ENCODE measurements at regions not wholly inside any gene's neighbourhood (a gene's known extent, or its start where the extent isn't known, plus 50 kb on each side); places are given as distances from the start of the nearest gene placed in this dataset.

GRCh38 chr13:54312885-54313284 is 1284.3 kb downstream of the OLFM4 start:
- ATAC-seq (replicated peaks; ENCODE audit: extremely low read depth, poor library complexity, severe bottlenecking) (no peak), DNase-seq (ENCODE audit: low spot score in 2 of 2) (no peak)
- Mint-ChIP-seq H3K27me3 (no peaks in the 10 kb centered on the region), H3K4me3 (no peak overlapping the region), H3K27ac (ENCODE audit: low read depth) (no peak overlapping the region), H3K36me3 (ENCODE audit: insufficient read depth) (no peaks in the 10 kb centered on the region), H3K9me3 (peaks cover 26% of the 10 kb centered on the region), H3K4me1 (no peaks in the 10 kb centered on the region)

GRCh38 chr13:54317722-54318121 is 1289.1 kb downstream of the OLFM4 start:
- Mint-ChIP-seq H3K4me1 (no peaks in the 10 kb centered on the region), H3K4me3 (no peak overlapping the region), H3K9me3 (peaks cover 30% of the 10 kb centered on the region), H3K36me3 (ENCODE audit: insufficient read depth) (no peaks in the 10 kb centered on the region), H3K27me3 (no peaks in the 10 kb centered on the region), H3K27ac (ENCODE audit: low read depth) (no peak overlapping the region)
- ATAC-seq (replicated peaks; ENCODE audit: extremely low read depth, poor library complexity, severe bottlenecking) (no peak), DNase-seq (ENCODE audit: low spot score in 2 of 2) (no peak)

GRCh38 chr13:54337540-54337939 is 1308.9 kb downstream of the OLFM4 start:
- DNase-seq (ENCODE audit: low spot score in 2 of 2) (no peak), ATAC-seq (replicated peaks; ENCODE audit: extremely low read depth, poor library complexity, severe bottlenecking) (no peak)
- Mint-ChIP-seq H3K9me3 (peaks cover 15% of the 10 kb centered on the region), H3K27ac (ENCODE audit: low read depth) (no peak overlapping the region), H3K36me3 (ENCODE audit: insufficient read depth) (no peaks in the 10 kb centered on the region), H3K27me3 (no peaks in the 10 kb centered on the region), H3K4me3 (no peak overlapping the region), H3K4me1 (no peaks in the 10 kb centered on the region)

GRCh38 chr13:54347531-54347930 is 1318.9 kb downstream of the OLFM4 start:
- peaks cover 12% of the 10 kb centered on the region for H3K9me3 Mint-ChIP-seq
- H3K4me3 Mint-ChIP-seq: no peak overlapping the region
- no peaks in the 10 kb centered on the region for H3K36me3 Mint-ChIP-seq (ENCODE audit: insufficient read depth)
- H3K4me1 Mint-ChIP-seq: no peaks in the 10 kb centered on the region
- H3K27me3 Mint-ChIP-seq: no peaks in the 10 kb centered on the region
- ATAC-seq (replicated peaks; ENCODE audit: extremely low read depth, poor library complexity, severe bottlenecking) (no peak), DNase-seq (ENCODE audit: low spot score in 2 of 2) (no peak)
- H3K27ac Mint-ChIP-seq (ENCODE audit: low read depth): no peak overlapping the region

GRCh38 chr13:54356209-54356608 is 1327.6 kb downstream of the OLFM4 start:
- Mint-ChIP-seq H3K4me1 (no peaks in the 10 kb centered on the region), H3K4me3 (no peak overlapping the region), H3K27me3 (no peaks in the 10 kb centered on the region), H3K27ac (ENCODE audit: low read depth) (no peak overlapping the region), H3K36me3 (ENCODE audit: insufficient read depth) (no peaks in the 10 kb centered on the region), H3K9me3 (peaks cover 5% of the 10 kb centered on the region)
- ATAC-seq (replicated peaks; ENCODE audit: extremely low read depth, poor library complexity, severe bottlenecking) (no peak), DNase-seq (ENCODE audit: low spot score in 2 of 2) (no peak)

- Mint-ChIP-seq H3K27me3 (no peaks in the 10 kb centered on the region), H3K27ac (ENCODE audit: low read depth) (no peak overlapping the region), H3K4me3 (no peak overlapping the region), H3K36me3 (ENCODE audit: insufficient read depth) (no peaks in the 10 kb centered on the region), H3K4me1 (no peaks in the 10 kb centered on the region), H3K9me3 (peaks cover 5% of the 10 kb centered on the region)
- no peak for ATAC-seq (replicated peaks; ENCODE audit: extremely low read depth, poor library complexity, severe bottlenecking)
- DNase-seq (ENCODE audit: low spot score in 2 of 2): no peak
Measured at GRCh38 chr13:54356849-54357248, 1328.2 kb downstream of the OLFM4 start.

GRCh38 chr13:54357284-54357933 is 1328.8 kb downstream of the OLFM4 start:
- no peak for ATAC-seq (replicated peaks; ENCODE audit: extremely low read depth, poor library complexity, severe bottlenecking)
- no peak for DNase-seq (ENCODE audit: low spot score in 2 of 2)
- Mint-ChIP-seq H3K27me3 (no peaks in the 10 kb centered on the region), H3K4me1 (no peaks in the 10 kb centered on the region), H3K27ac (ENCODE audit: low read depth) (no peak overlapping the region), H3K36me3 (ENCODE audit: insufficient read depth) (no peaks in the 10 kb centered on the region), H3K4me3 (no peak overlapping the region), H3K9me3 (peaks cover 5% of the 10 kb centered on the region)

GRCh38 chr13:54361460-54361859 is 1332.8 kb downstream of the OLFM4 start:
- H3K4me3 Mint-ChIP-seq: no peak overlapping the region
- no peaks in the 10 kb centered on the region for H3K27me3 Mint-ChIP-seq
- no peak for DNase-seq (ENCODE audit: low spot score in 2 of 2)
- no peaks in the 10 kb centered on the region for H3K36me3 Mint-ChIP-seq (ENCODE audit: insufficient read depth)
- H3K9me3 Mint-ChIP-seq: peaks cover 6% of the 10 kb centered on the region
- no peak overlapping the region for H3K27ac Mint-ChIP-seq (ENCODE audit: low read depth)
- ATAC-seq (replicated peaks; ENCODE audit: extremely low read depth, poor library complexity, severe bottlenecking): no peak
- no peaks in the 10 kb centered on the region for H3K4me1 Mint-ChIP-seq

GRCh38 chr13:54366728-54367127 is 1338.1 kb downstream of the OLFM4 start:
- Mint-ChIP-seq H3K4me1 (no peaks in the 10 kb centered on the region), H3K36me3 (ENCODE audit: insufficient read depth) (no peaks in the 10 kb centered on the region), H3K27me3 (no peaks in the 10 kb centered on the region), H3K27ac (ENCODE audit: low read depth) (no peak overlapping the region), H3K4me3 (no peak overlapping the region), H3K9me3 (peaks cover 26% of the 10 kb centered on the region)
- DNase-seq (ENCODE audit: low spot score in 2 of 2): no peak
- no peak for ATAC-seq (replicated peaks; ENCODE audit: extremely low read depth, poor library complexity, severe bottlenecking)

GRCh38 chr13:54367639-54368271 is 1339.1 kb downstream of the OLFM4 start:
- H3K9me3 Mint-ChIP-seq: peaks cover 26% of the 10 kb centered on the region
- no peaks in the 10 kb centered on the region for H3K4me1 Mint-ChIP-seq
- ATAC-seq (replicated peaks; ENCODE audit: extremely low read depth, poor library complexity, severe bottlenecking) (no peak), DNase-seq (ENCODE audit: low spot score in 2 of 2) (no peak)
- no peaks in the 10 kb centered on the region for H3K27me3 Mint-ChIP-seq
- H3K36me3 Mint-ChIP-seq (ENCODE audit: insufficient read depth): no peaks in the 10 kb centered on the region
- no peak overlapping the region for H3K4me3 Mint-ChIP-seq
- no peak overlapping the region for H3K27ac Mint-ChIP-seq (ENCODE audit: low read depth)

- no peak overlapping the region for H3K4me3 Mint-ChIP-seq
- H3K27me3 Mint-ChIP-seq: no peaks in the 10 kb centered on the region
- no peak for ATAC-seq (replicated peaks; ENCODE audit: extremely low read depth, poor library complexity, severe bottlenecking)
- no peak for DNase-seq (ENCODE audit: low spot score in 2 of 2)
- H3K36me3 Mint-ChIP-seq (ENCODE audit: insufficient read depth): no peaks in the 10 kb centered on the region
- peaks cover 22% of the 10 kb centered on the region for H3K9me3 Mint-ChIP-seq
- H3K4me1 Mint-ChIP-seq: no peaks in the 10 kb centered on the region
- no peak overlapping the region for H3K27ac Mint-ChIP-seq (ENCODE audit: low read depth)
Measured at GRCh38 chr13:54368387-54368786, 1339.8 kb downstream of the OLFM4 start.

- no peak overlapping the region for H3K4me3 Mint-ChIP-seq
- DNase-seq (ENCODE audit: low spot score in 2 of 2): no peak
- peaks cover 25% of the 10 kb centered on the region for H3K9me3 Mint-ChIP-seq
- no peaks in the 10 kb centered on the region for H3K36me3 Mint-ChIP-seq (ENCODE audit: insufficient read depth)
- ATAC-seq (replicated peaks; ENCODE audit: extremely low read depth, poor library complexity, severe bottlenecking): no peak
- H3K27ac Mint-ChIP-seq (ENCODE audit: low read depth): no peak overlapping the region
- H3K4me1 Mint-ChIP-seq: no peaks in the 10 kb centered on the region
- no peaks in the 10 kb centered on the region for H3K27me3 Mint-ChIP-seq
Measured at GRCh38 chr13:54373211-54373610, 1344.6 kb downstream of the OLFM4 start.

GRCh38 chr13:54379461-54379860 is 1350.8 kb downstream of the OLFM4 start:
- H3K27ac Mint-ChIP-seq (ENCODE audit: low read depth): no peak overlapping the region
- H3K27me3 Mint-ChIP-seq: no peaks in the 10 kb centered on the region
- peaks cover 35% of the 10 kb centered on the region for H3K9me3 Mint-ChIP-seq
- H3K36me3 Mint-ChIP-seq (ENCODE audit: insufficient read depth): no peaks in the 10 kb centered on the region
- DNase-seq (ENCODE audit: low spot score in 2 of 2) (no peak), ATAC-seq (replicated peaks; ENCODE audit: extremely low read depth, poor library complexity, severe bottlenecking) (no peak)
- H3K4me3 Mint-ChIP-seq: no peak overlapping the region
- H3K4me1 Mint-ChIP-seq: no peaks in the 10 kb centered on the region

Measured in central memory CD8-positive, alpha-beta T cell (primary cell).